HG03135 (cell line): ENCODE measurements at regions not wholly inside any gene's neighbourhood (a gene's known extent, or its start where the extent isn't known, plus 50 kb on each side); places are given as distances from the start of the nearest gene placed in this dataset.

ENCODE experiments used
- ATAC-seq: cut with Tn5 transposase; IDR thresholded peaks from one replicate; pipeline ENCODE4 v1.9.1; 2021; ENCODE audit warnings: mild to moderate bottlenecking, moderate library complexity; ENCODE audit not compliant: unreplicated experiment

DNA sequence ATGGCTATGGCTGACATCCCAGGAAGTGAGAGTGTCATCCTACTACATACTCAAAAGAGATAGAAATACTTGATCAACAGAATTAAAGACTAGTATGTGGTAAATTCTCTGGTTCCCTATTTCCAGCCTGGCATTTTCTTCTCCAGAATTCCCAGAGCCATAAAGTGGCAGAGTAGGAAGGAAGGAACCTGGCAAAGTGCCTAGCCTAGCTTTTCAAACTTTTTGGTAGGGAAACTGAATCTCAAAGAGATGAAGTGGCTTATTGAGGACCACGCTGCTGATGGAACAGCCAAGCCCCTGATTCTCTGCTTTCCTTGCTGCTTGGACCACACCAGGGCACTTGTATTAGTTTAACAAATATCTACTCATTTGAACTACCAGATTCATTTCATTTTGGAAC lies 312.4 kb upstream of the RORA start:
- ATAC-seq = no peak

DNA sequence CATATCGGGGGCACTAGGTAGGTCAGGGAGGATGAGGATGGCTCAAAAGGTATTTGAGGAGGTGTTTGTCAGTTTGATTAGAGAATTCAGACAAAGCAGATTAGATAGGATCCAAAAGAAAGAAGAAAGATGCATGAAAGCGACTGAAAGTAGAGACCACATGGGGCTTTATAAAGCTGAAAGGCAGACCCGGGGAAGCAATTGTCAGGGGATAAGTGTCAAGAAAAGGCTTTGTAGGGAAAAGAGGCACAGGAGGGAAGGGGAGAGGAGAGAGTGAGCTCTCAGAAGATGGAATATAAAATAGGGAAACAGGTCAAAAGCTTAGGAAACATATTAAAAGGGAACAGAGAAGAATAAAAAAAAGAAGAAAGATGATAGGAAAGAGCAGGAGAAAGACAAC lies 308.2 kb upstream of the RORA start:
- no peak for ATAC-seq

DNA sequence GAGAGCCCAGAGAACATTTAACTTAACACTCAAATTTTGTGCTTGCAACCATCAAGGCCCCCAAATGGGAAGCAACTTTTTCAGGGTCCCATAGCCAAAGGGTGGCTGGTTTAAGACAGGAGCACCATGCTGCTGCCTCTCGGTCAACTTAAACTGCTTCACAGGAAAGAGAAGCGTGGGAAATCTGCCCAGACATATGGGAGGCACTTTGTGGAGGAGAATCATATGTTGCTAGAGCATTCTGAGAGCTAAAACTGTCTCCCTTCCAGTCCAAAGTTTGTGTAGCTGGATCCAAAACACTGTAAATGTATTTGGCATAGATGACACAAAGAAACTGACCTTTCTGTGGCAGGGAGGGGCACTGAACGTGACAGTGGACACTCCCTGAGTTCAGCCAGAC lies 305.9 kb upstream of the RORA start:
- no peak for ATAC-seq

DNA sequence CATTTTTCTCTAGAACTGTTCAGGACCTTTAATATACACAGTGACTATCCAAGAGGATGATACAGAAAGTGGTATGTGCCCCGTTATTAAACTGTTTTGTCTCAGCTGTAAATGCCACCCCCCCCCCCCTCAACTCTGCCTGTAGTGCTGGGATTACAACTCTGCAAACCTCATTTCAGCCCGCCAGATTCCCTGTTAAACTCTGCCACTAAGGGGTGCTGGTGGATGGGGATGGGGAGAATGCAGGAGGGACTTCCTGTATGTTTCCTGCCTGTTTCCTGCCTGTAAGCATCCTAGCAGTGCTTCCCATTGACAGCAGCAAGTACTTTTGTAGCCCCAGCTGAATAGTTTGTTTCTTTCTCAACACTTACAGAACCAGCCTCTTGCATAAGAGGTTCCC lies 301.7 kb upstream of the RORA start:
- ATAC-seq = no peak

DNA sequence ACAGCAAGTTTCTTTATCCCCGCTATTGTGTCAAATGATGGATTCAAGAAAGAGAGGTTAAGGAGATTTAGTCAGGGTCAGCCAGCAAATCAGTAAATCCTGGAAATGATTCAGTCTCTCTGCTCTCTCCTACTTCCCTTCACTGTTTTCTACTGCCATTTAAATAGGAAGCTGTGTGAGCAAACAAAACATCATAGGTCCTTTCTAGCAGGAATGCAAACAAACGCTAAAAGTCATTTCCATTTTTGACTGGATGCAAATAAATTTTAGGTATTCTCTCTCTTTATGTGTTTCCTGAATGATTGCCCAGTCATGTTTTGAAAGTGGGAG lies 299.4 kb upstream of the RORA start:
- no peak for ATAC-seq

DNA sequence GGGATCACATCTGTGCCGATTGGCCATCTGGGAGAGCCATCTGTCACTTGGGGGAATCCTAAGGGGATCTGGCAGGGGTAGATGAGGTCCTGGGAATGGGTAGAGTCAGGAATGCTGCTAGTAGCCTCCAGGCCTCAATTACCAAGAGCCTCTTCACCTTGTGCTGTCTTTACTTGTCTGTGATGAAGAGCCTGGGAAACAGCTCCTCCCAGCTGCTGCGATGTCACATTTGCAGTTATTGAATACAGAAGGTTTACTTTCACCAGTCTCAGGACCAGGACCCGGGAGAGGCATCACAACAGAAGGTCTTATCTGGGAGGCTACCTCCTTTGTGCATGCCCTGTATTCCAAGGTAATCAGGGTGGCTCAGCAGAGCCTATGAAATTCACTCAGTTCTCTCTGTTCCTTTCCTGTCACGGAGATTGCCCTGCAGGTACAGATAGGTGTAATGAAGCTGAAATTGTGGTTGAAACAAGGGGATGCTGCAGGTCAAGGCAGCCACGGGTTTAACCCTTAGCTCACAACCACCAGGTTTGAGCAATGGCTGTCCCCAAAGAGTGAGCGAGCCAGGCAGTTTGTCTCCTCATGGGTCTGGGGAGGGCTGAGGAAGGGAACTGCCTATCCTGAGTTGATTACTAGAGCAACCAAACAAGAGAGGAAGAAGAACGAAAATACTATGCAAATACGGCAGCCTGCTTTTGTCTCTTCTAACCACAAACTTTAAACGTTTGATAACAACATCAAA lies 298.9 kb upstream of the RORA start:
- ATAC-seq = no peak

DNA sequence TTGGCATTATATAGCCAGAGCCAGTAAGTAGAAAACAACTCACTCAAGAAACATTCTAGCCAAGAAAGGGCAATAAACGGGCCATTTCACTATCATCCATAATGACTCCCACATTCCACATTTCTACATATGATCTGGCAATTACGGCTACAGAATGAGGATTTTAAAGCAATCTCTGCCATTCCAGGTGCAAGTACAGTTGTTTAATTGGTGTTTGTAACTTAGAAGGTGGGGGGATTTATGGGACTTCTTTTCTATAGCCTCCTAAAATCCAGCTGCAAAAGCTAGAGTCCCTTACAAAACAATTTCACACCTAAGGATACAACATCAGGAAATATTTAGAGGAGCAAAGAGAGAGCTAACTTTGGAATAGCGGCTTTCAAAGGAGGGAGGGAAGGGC lies 295.4 kb upstream of the RORA start:
- ATAC-seq = no peak

DNA sequence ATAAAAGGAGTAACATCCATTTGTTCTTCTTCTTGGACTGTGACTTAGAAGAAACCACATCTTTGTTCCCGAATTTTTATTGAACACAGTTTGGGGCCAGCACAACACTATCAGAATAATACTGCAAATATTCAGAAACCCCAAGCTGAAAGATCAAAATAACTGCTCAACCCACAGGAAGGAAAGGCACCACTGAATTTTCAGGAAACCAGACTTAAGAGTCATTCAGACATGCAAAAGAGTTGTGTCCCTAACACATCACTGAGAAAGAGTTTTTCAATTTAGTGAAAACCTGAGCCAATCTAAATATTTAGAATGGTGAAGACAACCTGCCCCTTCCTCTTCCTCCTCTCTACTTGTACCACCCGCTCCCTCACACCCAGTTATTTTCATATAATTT lies 295.0 kb upstream of the RORA start:
- ATAC-seq = no peak

DNA sequence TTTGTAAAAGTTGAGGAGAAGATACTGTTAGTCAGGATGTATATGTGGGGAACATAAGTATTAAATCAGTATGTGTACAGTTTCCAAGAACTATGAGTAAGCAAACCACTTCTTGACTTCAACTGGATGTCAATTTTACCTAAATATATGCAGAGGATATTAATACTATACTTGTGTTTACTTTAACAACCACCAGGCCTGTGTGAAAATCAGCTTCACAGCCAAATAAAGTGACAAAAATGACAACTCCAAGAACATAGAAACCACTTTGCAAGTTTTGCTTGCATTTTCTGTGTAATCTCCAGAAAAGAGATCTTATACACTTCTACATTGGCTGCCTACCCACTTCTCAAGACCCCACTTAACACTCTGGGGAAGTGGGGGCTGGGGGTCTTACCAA lies 293.3 kb upstream of the RORA start:
- ATAC-seq = no peak

DNA sequence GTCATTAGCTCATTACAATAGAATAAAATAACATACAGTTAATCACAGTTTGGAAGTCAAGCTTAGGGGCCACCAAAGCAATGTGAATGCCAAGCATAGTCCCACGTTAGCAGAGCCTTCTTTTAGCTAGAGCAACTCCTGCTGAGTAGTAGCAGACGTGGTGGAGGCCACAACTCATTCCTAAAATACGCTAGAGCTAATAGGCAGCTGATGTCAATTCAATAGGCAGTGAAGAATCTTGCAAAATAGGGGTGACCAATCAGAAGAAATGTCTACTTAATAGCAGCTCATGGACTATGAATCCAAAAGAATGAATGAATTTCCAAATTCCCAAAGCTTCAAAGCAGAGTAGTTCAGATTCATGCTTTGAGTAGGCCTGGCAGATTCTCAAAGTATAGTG lies 292.9 kb upstream of the RORA start:
- ATAC-seq = no peak

DNA sequence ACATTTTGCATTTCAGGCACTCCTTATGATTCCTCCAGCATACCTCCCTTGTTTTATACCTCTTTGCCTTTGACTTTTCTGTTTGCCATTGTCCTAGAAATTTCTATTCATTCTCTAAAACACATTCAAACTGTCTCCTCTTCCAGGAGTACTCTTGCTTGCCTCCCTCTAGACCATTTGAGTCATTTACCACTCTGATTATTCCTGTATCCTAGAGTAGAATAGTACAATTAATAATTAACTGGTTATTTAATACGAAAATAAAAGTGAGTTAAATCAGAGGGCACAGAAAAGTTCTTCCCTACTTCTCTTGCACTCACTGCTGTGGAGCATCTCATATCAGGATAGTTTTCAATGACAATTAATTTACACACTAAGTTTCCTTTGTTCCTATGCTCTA lies 290.2 kb upstream of the RORA start:
- ATAC-seq = no peak

DNA sequence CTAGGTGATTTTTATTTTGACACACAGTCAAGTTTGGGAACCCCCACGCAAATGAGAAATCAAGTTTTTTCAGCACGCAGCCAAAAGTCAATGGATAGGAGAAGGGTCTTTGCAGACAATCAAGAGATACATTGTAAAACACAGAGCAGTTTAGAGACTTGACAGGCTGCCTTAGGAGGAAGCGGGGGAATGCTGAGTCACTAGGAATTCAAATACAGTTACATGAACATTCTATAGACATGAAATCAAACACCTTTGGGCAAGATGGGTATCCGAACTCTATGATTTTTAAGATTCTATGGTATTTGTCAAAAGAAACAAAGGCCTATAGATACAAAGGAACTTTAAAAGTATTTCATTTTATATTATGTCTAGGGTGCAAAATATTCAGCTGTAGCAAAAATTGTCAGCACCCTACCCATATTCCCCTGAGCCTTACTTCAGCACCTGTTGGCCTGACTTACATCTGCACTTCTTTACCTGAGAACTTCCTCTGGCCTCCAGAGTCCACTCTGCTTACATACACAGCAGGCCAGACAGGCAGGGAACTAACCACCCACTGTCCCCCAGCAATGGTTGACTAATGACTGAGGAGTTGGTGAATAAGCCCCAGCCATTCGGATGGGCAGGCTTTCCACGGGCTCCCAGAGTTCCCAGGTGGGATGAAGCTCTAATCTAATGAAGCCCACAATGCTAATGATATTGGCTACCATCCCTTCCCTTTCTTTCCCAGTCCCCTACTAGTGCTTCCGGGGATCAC lies 289.3 kb upstream of the RORA start:
- no peak for ATAC-seq

DNA sequence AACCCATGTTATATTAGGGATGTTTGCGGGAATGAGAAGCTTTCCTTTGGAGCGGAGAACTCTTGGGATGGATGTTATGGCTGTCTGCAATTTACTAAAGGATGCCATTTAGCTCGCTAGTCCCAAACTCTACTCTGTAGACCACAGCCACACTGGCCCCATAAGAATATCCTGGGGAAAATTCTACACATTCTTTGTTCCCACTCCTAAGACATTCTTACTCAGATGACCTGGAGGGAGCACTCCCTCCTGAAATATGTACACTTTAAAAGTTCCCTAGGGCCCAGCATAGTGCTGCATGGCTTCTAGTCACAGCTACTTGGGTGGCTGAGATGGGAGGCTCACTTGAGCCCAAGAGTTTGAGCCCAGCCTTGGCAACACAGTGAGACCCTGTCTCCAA lies 288.7 kb upstream of the RORA start:
- no peak for ATAC-seq

DNA sequence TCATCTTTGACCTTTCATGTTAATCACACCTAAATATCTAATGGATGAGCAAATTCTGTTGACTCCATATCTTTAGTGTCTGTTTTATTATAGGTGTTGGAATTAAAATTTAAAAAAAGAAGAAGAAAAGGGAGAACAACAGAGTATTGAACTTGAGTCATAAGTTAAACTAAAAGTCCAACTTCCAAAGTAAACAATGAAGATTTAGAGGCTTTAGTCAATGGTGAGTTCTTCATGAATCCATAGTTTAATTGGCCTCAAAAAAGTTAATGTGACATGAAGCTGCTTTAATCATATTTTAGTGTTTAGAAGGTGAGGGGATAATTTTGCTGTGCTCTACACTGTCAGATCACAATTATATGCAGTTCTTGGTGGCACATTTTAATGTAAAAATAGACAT lies 288.2 kb upstream of the RORA start:
- ATAC-seq = no peak

DNA sequence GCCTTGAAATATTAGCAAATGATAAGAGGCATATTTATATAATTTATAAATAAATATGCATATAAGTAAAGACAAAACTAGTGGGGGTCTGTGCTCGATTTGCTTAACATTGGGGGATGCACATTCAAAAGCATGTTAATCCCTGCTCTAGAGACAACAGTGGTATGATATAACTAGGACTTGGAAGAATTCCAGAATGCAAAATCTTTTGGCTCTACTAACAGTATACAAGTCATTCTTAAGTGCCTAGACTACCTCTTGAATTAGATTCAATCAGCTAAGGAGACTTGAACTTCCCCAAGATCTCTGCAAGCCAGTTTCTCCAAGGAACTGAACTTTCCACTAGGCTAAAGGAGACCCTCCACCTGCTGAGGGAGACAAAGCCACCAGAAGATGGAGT lies 282.7 kb upstream of the RORA start:
- no peak for ATAC-seq

DNA sequence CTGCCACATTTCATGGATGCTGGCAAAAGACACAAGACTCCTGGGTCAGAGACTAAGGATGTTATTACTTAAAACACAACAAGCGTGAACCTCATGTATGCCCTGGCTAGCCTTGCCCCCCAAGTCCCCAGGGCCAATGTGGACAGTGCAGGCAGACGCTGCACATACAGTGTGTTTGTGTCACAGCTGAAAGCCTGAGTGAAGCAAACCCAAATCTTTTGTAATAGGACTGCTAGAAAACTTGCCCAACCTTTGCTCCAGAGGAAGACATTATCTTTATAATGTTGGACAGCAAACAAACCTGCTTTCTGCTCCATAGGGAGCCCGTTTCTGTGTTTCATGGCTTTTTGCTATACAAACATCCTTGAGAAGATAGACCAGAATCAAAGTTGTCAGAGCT lies 282.0 kb upstream of the RORA start:
- no peak for ATAC-seq

DNA sequence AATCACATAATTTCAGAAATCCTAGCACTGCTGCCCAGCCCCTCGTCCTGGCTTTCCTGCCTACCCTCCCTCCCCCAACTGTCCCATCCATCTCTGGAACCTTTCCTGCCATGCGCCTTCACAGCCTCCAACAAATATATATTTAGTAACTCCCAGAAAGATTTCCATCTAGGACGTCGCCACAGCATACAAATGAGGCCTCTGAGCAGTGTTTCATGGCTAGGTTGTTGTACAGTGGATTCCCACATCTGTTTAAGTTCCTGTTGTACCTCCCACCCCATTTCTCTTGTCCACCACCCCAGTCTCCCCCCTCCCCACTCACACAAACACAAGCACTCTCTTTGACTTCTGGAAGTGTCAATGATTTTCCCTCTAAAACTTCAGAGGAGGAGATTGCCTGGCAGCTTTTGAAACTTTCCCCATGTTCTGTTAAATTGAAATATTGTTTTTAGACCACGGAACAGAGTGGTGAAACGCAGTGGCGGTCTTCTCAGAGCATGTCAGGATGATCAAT lies 280.3 kb upstream of the RORA start:
- no peak for ATAC-seq

DNA sequence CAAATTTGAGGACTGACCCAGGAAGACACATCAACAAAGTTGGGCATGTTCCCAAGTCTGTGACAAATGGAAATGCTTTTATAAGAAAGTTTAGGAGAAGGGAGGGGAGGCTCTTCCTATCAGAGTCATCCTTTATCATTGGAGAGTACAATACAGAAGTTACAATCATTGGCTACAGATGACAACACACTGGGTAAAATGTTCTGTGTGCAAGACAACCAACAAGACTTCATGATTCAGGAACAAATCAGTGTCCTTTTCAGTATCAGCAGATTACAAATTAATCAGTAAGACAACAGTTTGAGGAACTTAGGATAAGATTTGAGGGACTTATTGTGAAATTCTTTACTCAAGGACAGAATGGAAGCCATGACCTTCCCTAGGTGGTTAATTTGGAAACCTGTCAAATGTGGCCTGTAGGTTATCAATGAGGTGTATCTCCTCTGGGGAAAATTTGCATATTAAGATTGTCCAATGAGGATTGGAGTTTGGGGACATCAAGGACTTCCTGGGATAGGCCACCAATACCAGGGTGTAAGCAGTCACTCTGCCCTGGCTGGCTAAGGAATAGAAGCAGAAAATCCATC lies 274.4 kb upstream of the RORA start:
- no peak for ATAC-seq

DNA sequence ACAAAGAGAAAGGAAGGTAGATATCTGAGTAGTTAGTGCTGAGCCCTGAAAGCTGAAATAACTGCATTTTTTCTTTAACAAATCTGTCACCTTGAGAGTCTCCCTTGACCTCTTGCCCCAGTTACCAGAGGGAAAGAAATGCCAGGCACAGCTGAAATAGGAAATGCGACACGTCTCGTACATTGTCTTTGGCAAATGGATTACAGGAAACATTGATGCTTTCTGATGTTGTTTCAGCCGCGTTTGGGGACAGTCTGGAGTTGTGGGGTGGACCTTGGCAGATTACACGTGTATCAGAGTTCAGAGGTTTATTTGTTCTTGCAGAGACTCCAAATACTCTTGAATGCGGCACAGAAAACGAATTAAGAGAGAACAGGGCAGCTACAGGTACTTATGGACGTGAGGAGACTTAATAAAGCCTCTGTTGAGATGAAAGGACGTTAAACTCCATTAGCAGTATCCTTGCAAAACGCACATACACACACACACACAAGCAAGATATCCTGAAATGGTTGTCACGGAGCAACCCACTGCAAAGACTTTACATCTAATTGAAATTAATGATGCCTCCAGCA lies 272.8 kb upstream of the RORA start:
- ATAC-seq = no peak

DNA sequence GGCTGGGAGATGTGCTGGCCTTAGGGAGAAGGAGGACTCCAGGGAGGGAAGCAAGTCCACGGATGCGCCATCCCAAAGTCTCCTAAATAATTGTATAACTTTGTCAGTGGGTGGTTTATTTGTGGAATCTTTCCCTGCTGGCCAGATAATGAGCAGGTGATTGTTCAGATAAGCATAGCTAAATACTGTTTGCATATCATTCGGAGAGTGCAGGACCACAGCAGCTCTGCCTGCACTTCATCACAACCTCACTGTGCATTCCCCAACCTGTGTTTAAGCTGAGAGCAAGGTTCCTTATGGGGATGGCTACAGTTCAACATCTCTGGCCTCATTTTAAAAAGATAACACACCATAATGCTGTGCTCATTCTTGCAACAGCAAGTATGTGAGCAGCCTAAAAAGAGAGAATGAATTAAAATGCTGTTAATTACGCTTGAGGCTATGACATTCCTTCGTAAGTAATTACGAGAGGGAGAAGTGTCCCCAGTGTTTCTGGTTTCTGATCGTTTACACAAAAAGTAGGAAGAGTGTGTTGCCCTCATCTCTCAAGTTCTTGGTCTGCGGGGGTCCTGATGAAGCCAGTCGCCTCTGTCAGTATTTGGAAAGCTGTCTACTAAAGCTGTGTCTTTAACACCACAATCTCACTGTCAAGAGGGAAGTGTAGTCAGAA lies 272.0 kb upstream of the RORA start:
- no peak for ATAC-seq

DNA sequence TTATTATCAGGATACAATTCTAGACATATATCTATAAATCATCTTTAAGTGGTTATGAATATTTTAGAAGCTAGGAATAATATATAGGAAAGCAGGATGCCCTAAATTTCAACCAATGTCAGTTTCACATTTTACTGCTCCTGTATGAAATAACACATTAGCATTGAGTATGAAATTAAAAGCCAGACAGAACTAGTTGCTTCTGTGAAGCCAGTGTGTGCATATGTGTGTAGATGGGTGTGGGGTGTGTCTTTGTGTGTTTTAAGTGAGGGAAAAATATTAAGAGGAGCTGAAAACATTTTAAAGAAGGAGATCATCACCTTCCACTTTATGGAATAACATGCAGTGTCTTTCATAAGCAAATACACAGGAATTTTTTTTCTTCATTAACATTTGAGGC lies 271.4 kb upstream of the RORA start:
- no peak for ATAC-seq
